K562 (cell line): ENCODE measurements at regions not wholly inside any gene's neighbourhood (a gene's known extent, or its start where the extent isn't known, plus 50 kb on each side); places are given as distances from the start of the nearest gene placed in this dataset.
A peak's percentile ranks its signal among the peaks of the same experiment; 100 is the strongest.

ENCODE experiments used
- ATAC-seq: fragments of 200-7000 bp; cut with Tn5 transposase; 3 replicates; pipeline ENCODE4 v1.9.1; 2020; ENCODE audit warnings: moderate library complexity
- BruUV-seq: library from RNA; stranded (reverse); fragments of 400-500 nt; replicated peaks from 2 replicates; lab custom pipeline; 2021; lab: Mats Ljungman, UMichigan
- CTCF ChIA-PET: fragments of 300-600 bp; formaldehyde crosslinking; extraction: SDS; loops from one replicate; lab custom pipeline; 2021; ENCODE audit warnings: low intra/inter-chr PET ratio; lab: Yijun Ruan, JAX
- POLR2A ChIA-PET: fragments of 300-600, 350-650 bp; sonication (Branson Sonifier 250); formaldehyde crosslinking; extraction: SDS; loops from one replicate; lab custom pipeline; 2021; ENCODE audit warnings: antibody characterized with exemption, inconsistent platforms; lab: Yijun Ruan, JAX
- DNase-seq, 4 experiments: peaks; one replicate each; pipeline versions ENCODE4 v3.0.0 to v3.0.0-alpha.2; 2011 to 2018; ENCODE audit warnings: low spot score in 3 of 4, mixed read lengths in 3 of 4; ENCODE audit errors: extremely low read depth in 1 of 4
- FAIRE-seq: peaks from 2 replicates; lab custom pipeline; 2011; peaks lifted over from hg19 to GRCh38; lab: Jason Lieb, UNC
- H2AFZ ChIP-seq: 2 replicates; pipeline ENCODE4 v1.6.0; 2011; ENCODE audit warnings: low read depth, low read length, control low read depth, inconsistent platforms
- H3K27ac ChIP-seq: fragments of 200-600 bp; 3 replicates; pipeline ENCODE4 v1.8.0; 2011; ENCODE audit warnings: low read depth, mild to moderate bottlenecking, control low read depth, inconsistent platforms, low read length, moderate library complexity, mixed read lengths; ENCODE audit errors: extremely low read depth
- H3K27me3 ChIP-seq, 2 experiments: fragments of 300-600 bp in 1 of 2; 2 replicates in 1 of 2; 3 replicates in 1 of 2; pipeline versions ENCODE4 v1.6.0 to v1.8.0; 2011; ENCODE audit warnings: inconsistent platforms in 2 of 2, low read length in 2 of 2, mild to moderate bottlenecking in 1 of 2, mixed read lengths in 1 of 2, moderate library complexity in 1 of 2; ENCODE audit not compliant: control insufficient read depth in 2 of 2, insufficient read depth in 2 of 2
- H3K36me3 ChIP-seq: fragments of 300-600 bp; 3 replicates; pipeline ENCODE4 v1.8.0; 2011; ENCODE audit warnings: mild to moderate bottlenecking, low read length, inconsistent platforms; ENCODE audit not compliant: control insufficient read depth, insufficient read depth
- H3K4me1 ChIP-seq, 2 experiments: fragments of 200-600 bp in 1 of 2; replicated peaks in 1 of 2; 2 replicates in 1 of 2; 3 replicates in 1 of 2; pipeline versions ENCODE4 v1.5.1 to v1.8.0; 2011; ENCODE audit warnings: inconsistent platforms in 2 of 2, low read length in 2 of 2, mild to moderate bottlenecking in 1 of 2, mixed read lengths in 1 of 2, moderate library complexity in 1 of 2; ENCODE audit not compliant: control insufficient read depth in 2 of 2, insufficient read depth in 2 of 2
- H3K4me2 ChIP-seq: 2 replicates; pipeline ENCODE4 v1.6.1; 2011; ENCODE audit warnings: low read length, control low read depth, inconsistent platforms, mixed read lengths; ENCODE audit not compliant: insufficient read depth
- H3K4me3 ChIP-seq: fragments of 200-600 bp; sonication (generic), shearing (Covaris generic); 2 replicates; pipeline ENCODE4 v1.5.1; 2016; ENCODE audit warnings: control low read depth, inconsistent platforms
- H3K79me2 ChIP-seq: fragments of 200-600 bp; 3 replicates; pipeline ENCODE4 v1.8.0; 2011; ENCODE audit warnings: low read length, inconsistent platforms; ENCODE audit not compliant: control insufficient read depth, insufficient read depth
- H3K9ac ChIP-seq, 2 experiments: 2 replicates each; pipeline versions ENCODE4 v1.6.0 to v1.6.1; 2011; ENCODE audit warnings: low read depth in 2 of 2, low read length in 2 of 2, control low read depth in 1 of 2, inconsistent platforms in 1 of 2, mild to moderate bottlenecking in 1 of 2, mixed read lengths in 1 of 2; ENCODE audit not compliant: insufficient read depth in 1 of 2
- H3K9me1 ChIP-seq: one replicate; pipeline ENCODE4 v1.6.0; 2011; ENCODE audit warnings: inconsistent platforms, mild to moderate bottlenecking, low read length, moderate library complexity; ENCODE audit not compliant: control insufficient read depth, insufficient read depth
- H3K9me3 ChIP-seq: replicated peaks from 2 replicates; pipeline ENCODE4 v1.5.1; 2011; ENCODE audit warnings: low read depth, low read length, inconsistent platforms; ENCODE audit not compliant: control insufficient read depth, insufficient read depth
- H4K20me1 ChIP-seq: replicated peaks from 2 replicates; pipeline ENCODE4 v1.6.1; 2011; ENCODE audit warnings: low read length, inconsistent platforms, mixed read lengths; ENCODE audit not compliant: control insufficient read depth, insufficient read depth
- CBX1 ChIP-seq: sonication (generic); IDR thresholded peaks from 2 replicates; pipeline ENCODE4 v1.6.1; 2016; ENCODE audit warnings: antibody characterized with exemption, low read depth, mild to moderate bottlenecking
- EHMT2 ChIP-seq: fragments of 450-650 bp; IDR thresholded peaks from 2 replicates; pipeline ENCODE4 v1.6.1; 2018; ENCODE audit warnings: antibody characterized with exemption
- PBX2 ChIP-seq, 2 experiments: IDR thresholded peaks in 1 of 2; conservative IDR thresholded peaks in 1 of 2; 2 replicates each; pipeline ENCODE4 v1.6.1; 2016; ENCODE audit warnings: low read depth in 2 of 2, mild to moderate bottlenecking in 1 of 2, missing compliant biosample characterization in 1 of 2, missing genetic modification characterization in 1 of 2, moderate library complexity in 1 of 2
- ZFP36 ChIP-seq: fragments of 150-350 bp; IDR thresholded peaks from 2 replicates; pipeline ENCODE4 v1.6.1; 2018; ENCODE audit warnings: low read length, low read depth; ENCODE audit not compliant: partially characterized antibody
- ZNF77 ChIP-seq: fragments of 250-450 bp; sonication (Bioruptor Pico); IDR thresholded peaks from 2 replicates; pipeline ENCODE4 v1.5.0; 2020
- WGBS: fragments of 100-300 bp; shearing (Covaris generic); methylation state at CpG from one replicate; pipeline ENCODE4 v1.1.6; 2016; ENCODE audit warnings: low coverage, mixed read lengths; ENCODE audit not compliant: insufficient coverage; ENCODE audit errors: missing lambda C conversion rate; 5-methylcytosine and 5-hydroxymethylcytosine counted together
- in situ Hi-C: fragments of 300-500 bp; cut with MboI; formaldehyde crosslinking; loops from 4 replicates; pipeline ENCODE4 v1.15.0; 2018; ENCODE audit warnings: inconsistent platforms, mixed read lengths
- intact Hi-C: fragments of 100-400 bp; cut with micrococcal nuclease; formaldehyde crosslinking; loops from 2 replicates; pipeline ENCODE4 v1.14.2; 2022

DNA sequence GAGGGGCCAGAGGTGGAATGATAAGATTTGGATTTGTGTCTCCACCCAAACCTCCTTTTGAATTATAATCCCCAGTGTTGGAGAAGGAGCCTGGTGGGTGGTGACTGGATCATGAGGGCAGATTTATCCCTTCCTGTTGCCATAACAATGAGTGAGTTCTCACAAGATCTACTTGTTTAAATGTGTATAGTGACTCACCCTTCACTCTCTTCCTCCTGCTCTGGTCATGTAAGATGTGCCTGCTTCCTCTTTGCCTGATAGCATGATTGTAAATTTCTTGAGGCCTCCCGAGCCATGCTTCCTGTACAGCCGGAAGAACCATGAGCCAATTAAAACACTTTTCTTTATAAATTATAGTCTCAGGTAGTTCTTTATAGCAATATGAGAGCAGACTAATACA lies 348.6 kb downstream of the AR start (continued):
- TF ChIP-seq PBX2 (CRISPR knock-in tag; IDR thresholded peaks at IDR 0.05; ENCODE audit: low read depth) = no peak
- TF ChIP-seq PBX2 (tag; conservative IDR thresholded peaks at IDR 0.05; ENCODE audit: low read depth) = no peak
- TF ChIP-seq CBX1 = no peak
- TF ChIP-seq EHMT2 = no peak
- TF ChIP-seq, all 486 proteins: peak for 0

DNA sequence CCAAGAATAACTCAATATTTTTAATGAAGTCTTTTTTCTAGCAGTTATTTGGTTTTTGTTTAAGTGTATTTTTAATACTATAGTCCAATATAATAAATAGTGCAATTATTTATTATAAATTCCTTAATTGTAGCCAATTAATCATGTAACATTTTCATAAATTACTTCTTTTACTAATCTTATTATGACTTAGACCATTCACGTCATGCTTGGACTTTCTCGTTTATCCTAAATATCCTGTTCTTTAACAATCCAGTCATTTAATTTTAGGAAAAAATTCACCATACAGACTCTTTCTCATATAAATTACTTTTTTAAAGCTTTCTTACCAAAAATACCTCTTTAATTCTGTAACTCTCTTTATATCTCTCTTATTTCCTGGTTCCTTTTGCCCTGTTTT lies 350.1 kb downstream of the AR start:
- Histone ChIP-seq H2AFZ (no peak overlapping the region), H3K9me3 (no peaks in the 10 kb centered on the region), H3K4me3 (no peak overlapping the region), H3K9me1 (no peaks in the 10 kb centered on the region), H3K27ac (no peak overlapping the region), H4K20me1 (no peaks in the 10 kb centered on the region), H3K36me3 (no peaks in the 10 kb centered on the region), H3K9ac (no peak overlapping the region), H3K4me2 (no peak overlapping the region), H3K4me1 (no peaks in the 10 kb centered on the region), H3K79me2 (no peaks in the 10 kb centered on the region), H3K27me3 (no peaks in the 10 kb centered on the region)
- FAIRE-seq (no peak), ATAC-seq (no peak), DNase-seq (peak in 1 of 4 experiments; percentile 1)
- ChIA-PET POLR2A (no interaction called here), CTCF (no interaction called here)
- TF ChIP-seq ZFP36 = peak; percentile 17
- no peak for TF ChIP-seq ZNF77 (CRISPR knock-in tag)
- intact Hi-C loops (no loop called here), in situ Hi-C loops (no loop called here)
- no TSS peak for BruUV-seq
- WGBS = 7% methylated on average over 2 of the region's 2 CpGs
